ENCODE measurements at regions not wholly inside any gene's neighbourhood (a gene's known extent, or its start where the extent isn't known, plus 50 kb on each side); places are given as distances from the start of the nearest gene placed in this dataset.

DNA sequence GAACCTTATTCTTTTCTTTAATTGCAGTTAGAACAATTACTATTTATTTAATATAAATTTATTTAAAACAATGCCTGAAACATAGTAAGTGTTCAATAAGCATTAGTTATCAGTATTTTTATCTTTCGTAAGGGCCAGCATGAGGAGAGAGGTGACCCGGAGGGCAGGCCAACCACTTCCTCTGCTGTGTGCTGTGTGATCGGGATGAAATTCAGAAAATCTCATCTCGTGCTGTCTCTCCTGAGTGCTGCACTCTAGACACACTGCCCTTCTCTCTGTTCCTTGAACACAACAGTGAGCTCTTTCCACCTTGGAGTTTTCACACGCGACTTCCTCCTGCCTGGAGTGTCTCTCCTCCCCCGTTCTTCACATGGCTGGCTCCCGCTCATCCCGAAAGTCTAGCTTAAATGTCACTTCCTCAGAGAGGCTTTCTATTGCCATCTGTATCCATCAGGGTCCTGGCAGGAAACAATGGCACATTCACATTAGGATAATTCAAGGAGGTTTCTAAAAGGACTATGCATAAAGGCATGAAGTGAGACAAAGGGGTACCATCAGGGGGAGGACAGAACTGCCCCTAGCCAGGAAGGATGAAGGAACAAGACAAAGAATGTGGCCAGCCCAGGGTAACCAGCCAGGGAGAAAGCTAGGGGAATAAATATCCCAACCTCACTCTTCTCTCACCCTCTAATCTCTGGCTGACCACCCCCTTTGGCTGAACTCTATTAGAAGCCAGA lies 142.6 kb upstream of the GJB5 start:
- TF ChIP-seq SIN3A (IDR thresholded peaks at IDR 0.05; ENCODE audit: borderline replicate concordance, insufficient read depth, low read length) (no peak), FOXP2 (optimal IDR thresholded peaks at IDR 0.05; ENCODE audit: borderline replicate concordance, extremely low read depth, extremely low read length, insufficient read depth) (no peak), TAF1 (IDR thresholded peaks at IDR 0.05; ENCODE audit: borderline replicate concordance, insufficient read depth, low read length) (no peak), POLR2AphosphoS5 (IDR thresholded peaks at IDR 0.05; ENCODE audit: low read depth, low read length) (no peak)
- TF ChIP-seq, protein P1, sequence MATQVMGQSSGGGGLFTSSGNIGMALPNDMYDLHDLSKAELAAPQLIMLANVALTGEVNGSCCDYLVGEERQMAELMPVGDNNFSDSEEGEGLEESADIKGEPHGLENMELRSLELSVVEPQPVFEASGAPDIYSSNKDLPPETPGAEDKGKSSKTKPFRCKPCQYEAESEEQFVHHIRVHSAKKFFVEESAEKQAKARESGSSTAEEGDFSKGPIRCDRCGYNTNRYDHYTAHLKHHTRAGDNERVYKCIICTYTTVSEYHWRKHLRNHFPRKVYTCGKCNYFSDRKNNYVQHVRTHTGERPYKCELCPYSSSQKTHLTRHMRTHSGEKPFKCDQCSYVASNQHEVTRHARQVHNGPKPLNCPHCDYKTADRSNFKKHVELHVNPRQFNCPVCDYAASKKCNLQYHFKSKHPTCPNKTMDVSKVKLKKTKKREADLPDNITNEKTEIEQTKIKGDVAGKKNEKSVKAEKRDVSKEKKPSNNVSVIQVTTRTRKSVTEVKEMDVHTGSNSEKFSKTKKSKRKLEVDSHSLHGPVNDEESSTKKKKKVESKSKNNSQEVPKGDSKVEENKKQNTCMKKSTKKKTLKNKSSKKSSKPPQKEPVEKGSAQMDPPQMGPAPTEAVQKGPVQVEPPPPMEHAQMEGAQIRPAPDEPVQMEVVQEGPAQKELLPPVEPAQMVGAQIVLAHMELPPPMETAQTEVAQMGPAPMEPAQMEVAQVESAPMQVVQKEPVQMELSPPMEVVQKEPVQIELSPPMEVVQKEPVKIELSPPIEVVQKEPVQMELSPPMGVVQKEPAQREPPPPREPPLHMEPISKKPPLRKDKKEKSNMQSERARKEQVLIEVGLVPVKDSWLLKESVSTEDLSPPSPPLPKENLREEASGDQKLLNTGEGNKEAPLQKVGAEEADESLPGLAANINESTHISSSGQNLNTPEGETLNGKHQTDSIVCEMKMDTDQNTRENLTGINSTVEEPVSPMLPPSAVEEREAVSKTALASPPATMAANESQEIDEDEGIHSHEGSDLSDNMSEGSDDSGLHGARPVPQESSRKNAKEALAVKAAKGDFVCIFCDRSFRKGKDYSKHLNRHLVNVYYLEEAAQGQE (IDR thresholded peaks at IDR 0.05; ENCODE audit: insufficient read depth in 1 of 2, low read depth in 2 of 2, low read length in 2 of 2): no peak

DNA sequence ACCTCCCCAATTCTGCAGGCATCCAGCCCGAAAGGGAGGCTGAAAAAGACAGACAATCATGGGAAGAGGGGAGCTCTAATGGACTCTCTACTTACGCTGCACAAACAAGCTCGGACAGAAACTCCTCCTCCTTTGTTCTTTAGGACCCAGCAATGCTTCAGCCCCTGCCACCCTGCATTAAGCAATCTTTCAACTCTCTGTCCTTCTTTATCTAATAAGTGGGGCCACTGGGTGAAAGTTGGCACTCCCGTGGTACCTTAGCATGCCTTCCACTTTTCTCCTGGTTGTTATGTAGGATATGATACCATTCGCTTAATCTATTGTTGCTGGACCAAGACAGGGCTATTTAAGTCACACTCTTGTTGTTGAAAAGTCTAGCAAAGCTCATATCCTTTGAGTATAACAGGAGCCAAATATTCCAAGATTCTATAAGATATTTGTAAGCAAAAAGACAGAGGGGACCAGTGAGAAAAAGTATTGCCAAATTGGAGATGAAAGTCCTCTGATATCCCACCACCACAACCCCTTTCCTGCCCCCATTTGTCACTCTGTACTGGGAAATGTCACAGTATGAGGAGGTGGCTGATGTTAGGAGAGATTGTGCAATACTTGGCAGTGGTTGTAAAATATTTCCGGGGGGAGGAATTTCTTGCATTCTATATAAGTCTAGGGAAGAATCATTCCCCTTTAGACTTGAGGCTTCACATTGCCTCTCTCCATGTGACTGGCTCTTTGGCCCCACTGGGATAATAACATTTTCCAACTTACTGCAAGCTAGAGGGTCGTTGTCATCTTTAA lies 137.3 kb upstream of the GJB5 start:
- TF ChIP-seq, protein P1 (IDR thresholded peaks at IDR 0.05; ENCODE audit: insufficient read depth in 1 of 2, low read depth in 2 of 2, low read length in 2 of 2): no peak
- TF ChIP-seq SIN3A (IDR thresholded peaks at IDR 0.05; ENCODE audit: borderline replicate concordance, insufficient read depth, low read length) (no peak), TAF1 (IDR thresholded peaks at IDR 0.05; ENCODE audit: borderline replicate concordance, insufficient read depth, low read length) (no peak), FOXP2 (optimal IDR thresholded peaks at IDR 0.05; ENCODE audit: borderline replicate concordance, extremely low read depth, extremely low read length, insufficient read depth) (no peak), POLR2AphosphoS5 (IDR thresholded peaks at IDR 0.05; ENCODE audit: low read depth, low read length) (no peak)

DNA sequence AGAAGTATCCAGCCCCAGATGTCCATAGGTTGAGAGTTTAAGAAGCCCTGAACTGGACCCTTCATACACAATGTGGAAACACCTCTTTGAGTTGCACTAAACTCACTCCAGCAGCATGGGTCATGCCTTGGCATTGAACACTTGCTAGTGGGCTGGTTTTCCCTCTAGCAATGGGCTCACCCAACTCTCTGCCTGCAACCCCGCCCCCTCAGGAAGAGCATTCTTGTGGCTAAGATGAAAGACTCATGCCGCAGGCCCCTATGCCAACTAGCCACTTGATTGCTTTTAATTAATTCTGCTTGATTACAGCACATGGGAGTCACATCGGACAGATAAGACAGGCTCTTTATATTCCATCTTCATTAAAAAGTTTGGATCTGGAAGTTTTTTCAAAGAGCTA lies 136.5 kb upstream of the GJB5 start:
- no peak for TF ChIP-seq TAF1 (IDR thresholded peaks at IDR 0.05; ENCODE audit: borderline replicate concordance, insufficient read depth, low read length)
- TF ChIP-seq POLR2AphosphoS5 (IDR thresholded peaks at IDR 0.05; ENCODE audit: low read depth, low read length): no peak
- TF ChIP-seq, protein P1 (IDR thresholded peaks at IDR 0.05; ENCODE audit: insufficient read depth in 1 of 2, low read depth in 2 of 2, low read length in 2 of 2): no peak
- no peak for TF ChIP-seq FOXP2 (optimal IDR thresholded peaks at IDR 0.05; ENCODE audit: borderline replicate concordance, extremely low read depth, extremely low read length, insufficient read depth)
- no peak for TF ChIP-seq SIN3A (IDR thresholded peaks at IDR 0.05; ENCODE audit: borderline replicate concordance, insufficient read depth, low read length)

DNA sequence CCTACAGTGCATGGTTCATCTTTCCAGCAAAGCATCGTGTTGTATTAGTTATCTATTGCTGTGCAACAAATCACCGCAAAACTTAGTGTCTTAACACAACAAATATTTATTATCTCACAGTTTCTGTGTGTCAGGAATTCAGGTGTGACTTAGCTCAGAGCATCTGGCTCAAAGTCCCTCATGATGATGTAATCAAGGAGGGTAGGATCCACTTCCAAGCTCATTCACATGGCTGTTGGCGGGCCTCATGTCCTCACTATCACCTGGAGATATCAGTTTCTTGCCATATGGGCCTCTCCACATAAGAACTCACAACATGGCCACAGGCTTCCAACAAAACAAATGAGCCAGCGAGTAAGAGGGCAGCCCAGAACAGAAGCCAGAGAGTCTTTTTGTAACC lies 135.6 kb upstream of the GJB5 start:
- TF ChIP-seq POLR2AphosphoS5 (IDR thresholded peaks at IDR 0.05; ENCODE audit: low read depth, low read length) (no peak), FOXP2 (optimal IDR thresholded peaks at IDR 0.05; ENCODE audit: borderline replicate concordance, extremely low read depth, extremely low read length, insufficient read depth) (no peak), SIN3A (IDR thresholded peaks at IDR 0.05; ENCODE audit: borderline replicate concordance, insufficient read depth, low read length) (no peak), TAF1 (IDR thresholded peaks at IDR 0.05; ENCODE audit: borderline replicate concordance, insufficient read depth, low read length) (no peak)
- TF ChIP-seq, protein P1 (IDR thresholded peaks at IDR 0.05; ENCODE audit: insufficient read depth in 1 of 2, low read depth in 2 of 2, low read length in 2 of 2): no peak

Measured in PFSK-1 (cell line).